ENCODE measurements at regions not wholly inside any gene's neighbourhood (a gene's known extent, or its start where the extent isn't known, plus 50 kb on each side); places are given as distances from the start of the nearest gene placed in this dataset.

GRCh38 chr6:34606477-34607265 is 50.5 kb upstream of the SPDEF start (continued):
- TF ChIP-seq ZNF717 (CRISPR knock-in tag; IDR thresholded peaks at IDR 0.05) (no peak), NCOA4 (IDR thresholded peaks at IDR 0.05; ENCODE audit: partially characterized antibody) (no peak), IRF1 (CRISPR knock-in tag; IDR thresholded peaks at IDR 0.05; ENCODE audit: borderline replicate concordance) (no peak), PBX2 (CRISPR knock-in tag; IDR thresholded peaks at IDR 0.05; ENCODE audit: low read depth) (no peak), PBX2 (tag; conservative IDR thresholded peaks at IDR 0.05; ENCODE audit: low read depth) (no peak)
